HG02852 (cell line): ENCODE measurements at regions not wholly inside any gene's neighbourhood (a gene's known extent, or its start where the extent isn't known, plus 50 kb on each side); places are given as distances from the start of the nearest gene placed in this dataset.
"Not testable (repeated sequence)": the region's sequence is repeated elsewhere in the genome, so short reads cannot be mapped to it uniquely, and the experiment has no call there.

Experiments used
- ATAC-seq: cut with Tn5 transposase; IDR thresholded peaks from one replicate; pipeline ENCODE4 v1.9.1; 2021; ENCODE audit warnings: mild to moderate bottlenecking, moderate library complexity; ENCODE audit not compliant: unreplicated experiment

DNA sequence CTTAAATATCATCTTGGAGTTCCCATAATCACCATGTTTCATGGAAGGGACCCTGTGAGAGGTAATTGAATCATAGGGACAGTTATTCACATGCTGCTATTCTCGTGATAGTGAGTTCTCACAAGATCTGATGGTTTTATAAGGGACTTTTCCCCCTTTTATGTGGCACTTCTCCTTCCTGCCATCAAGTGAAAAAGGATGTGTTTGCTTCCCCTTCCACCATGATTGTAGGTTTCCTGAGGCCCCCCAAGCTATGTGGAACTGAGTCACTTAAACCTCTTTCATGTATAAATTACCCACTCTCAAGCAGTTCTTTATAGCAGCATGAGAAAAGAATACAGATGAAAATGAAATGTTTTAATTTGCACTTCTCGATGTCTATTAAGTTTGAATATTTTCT is 112.0 kb downstream of the ZNF648 start:
- no peak for ATAC-seq

DNA sequence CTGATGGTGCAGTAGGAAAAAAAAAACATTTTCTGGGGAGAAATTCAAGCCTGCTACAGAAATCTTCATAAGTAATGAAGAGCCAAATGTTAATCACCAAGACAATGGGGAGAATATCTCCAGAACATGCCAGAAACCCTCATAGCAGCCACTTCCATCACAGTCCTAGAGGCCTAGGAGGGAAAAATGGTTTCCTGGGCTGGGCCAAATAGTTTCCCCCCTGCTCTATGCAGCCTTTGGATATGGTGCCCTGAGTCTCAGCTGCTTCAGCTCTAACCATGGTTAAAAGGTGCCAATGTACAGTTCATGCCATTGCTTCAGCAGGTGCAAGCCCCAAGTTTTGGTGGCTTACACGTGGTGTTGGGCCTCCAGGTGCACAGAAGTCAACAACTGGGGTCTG is 113.1 kb downstream of the ZNF648 start:
- no peak for ATAC-seq

DNA sequence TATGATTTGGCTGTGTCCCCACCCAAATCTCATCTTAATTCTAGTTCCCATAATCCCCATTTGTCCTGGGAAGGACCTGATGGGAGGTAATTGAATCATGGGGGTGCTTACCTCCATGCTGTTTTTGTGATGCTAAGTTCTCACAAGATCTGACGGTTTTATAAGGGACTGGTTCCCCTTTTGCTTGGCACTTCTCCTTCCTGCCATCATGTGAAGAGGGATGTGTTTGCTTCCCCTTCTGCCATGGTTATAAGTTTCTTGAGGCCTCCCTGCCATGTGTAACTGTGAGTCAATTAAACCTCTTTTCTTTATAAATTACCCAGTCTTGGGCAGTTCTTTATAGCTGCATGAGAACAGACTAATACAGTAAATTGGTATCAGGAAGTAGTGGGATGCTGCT is 114.1 kb downstream of the ZNF648 start:
- no peak for ATAC-seq

DNA sequence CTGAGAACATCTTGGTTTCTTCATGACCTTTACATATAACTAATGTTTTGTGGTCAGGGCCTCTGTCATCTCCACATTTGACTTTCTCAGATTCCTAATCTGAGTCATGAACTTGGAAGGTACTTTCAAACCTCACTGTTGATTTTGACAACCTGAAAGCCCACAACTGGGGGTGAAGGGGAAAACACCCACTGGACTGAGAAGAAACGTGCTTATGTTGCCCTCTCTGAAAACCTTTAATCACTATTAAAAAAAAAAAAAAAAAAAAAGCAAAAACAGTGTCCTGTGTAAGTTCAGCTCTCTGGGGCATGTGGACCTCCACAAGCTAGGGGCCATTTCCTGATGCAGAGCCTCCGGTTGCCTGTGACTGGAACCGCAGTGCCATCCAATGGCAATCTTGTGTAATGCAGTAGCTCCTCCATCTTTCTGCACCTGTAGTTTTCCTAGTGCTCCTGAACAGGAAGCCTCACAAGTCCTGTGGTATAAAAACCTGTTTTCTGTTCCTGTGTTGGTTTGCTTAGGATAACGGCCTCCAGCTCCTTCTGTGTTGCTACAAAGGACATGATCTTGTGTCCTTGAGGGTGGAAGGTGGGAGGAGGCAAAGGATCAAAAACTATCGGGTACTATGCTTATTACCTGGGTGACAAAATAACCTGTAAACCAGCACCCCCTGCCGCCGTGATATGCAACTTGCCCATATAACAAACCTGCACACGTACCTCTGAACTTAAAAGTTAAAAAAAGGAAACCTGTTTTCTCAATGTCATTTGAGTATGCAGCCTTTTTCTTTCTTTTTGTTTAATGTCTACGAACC is 124.5 kb downstream of the ZNF648 start:
- ATAC-seq: peak; percentile 87

DNA sequence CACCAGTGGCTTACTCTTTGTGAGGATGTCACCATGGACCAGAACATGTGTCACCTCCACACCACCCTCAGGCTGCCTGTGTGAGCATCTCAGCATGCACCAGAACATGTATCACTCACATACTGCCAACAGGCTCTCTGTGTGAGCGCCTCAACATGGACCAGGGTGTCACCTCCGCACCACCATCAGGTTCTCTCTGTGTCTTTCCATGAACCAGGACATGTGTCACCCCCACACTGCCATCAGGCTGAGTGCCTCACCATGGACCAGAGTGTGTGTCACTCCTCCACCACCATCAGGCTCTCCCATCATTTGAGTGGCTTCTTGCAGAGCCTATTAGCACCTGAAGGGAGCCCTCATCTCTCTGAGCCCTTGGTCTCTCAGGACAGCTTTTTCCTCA is 125.2 kb downstream of the ZNF648 start:
- peak; percentile 37 for ATAC-seq

DNA sequence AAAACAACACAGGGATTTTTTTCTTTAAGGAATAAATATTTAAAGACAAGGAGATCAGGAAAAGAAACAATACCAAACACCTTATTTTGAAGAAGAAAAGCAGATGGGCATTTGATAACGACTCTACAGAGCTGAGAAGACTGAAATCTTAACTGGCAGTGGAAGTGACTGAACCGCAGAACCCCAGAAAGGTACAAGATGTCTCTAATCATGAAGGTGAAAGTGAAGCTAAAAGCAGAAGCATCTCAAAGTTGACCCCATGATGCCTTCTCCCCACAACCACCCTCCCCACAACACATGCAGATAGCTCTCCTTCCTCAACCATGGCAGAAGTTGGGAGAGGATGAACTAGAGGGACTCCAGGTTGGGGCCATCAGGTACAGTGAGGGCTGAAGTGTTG is 129.6 kb downstream of the ZNF648 start:
- ATAC-seq: no peak

DNA sequence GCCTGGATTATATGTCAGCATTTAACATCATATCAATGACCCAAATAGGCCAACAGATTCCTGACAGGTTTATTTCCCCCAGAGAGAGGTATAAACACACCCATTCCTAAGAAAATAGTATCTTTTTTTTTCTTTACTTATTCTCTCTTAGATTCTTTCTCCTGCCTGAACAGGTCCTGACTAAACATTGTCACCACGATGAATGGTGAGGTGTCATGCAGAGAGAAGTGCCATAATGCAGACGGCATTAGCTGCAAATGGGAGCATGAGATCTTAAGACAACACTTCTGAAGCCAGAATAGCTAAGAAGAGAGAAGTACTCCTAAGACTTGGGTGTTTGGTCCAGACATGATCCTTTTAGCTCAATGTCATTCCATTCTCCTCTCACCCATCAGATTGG is 131.3 kb downstream of the ZNF648 start:
- ATAC-seq: no peak

DNA sequence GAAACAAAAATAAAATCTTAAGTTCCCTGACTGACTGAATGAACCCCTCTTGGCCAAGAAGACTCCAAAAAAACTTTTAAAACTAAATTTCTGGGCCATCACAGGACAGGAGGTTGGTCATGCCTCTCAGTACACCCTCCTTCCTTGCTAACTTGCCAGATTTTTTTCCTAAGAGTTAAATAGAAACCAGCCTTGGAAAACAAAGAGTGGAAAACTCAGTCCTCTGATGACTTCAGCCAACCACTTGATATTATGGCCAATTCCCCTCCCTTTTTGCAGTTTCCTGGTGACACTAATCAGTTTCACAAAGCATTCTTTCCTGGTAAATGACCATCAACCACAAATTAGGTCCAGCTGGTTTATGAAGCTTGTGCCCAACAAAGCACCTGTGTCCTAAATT is 134.8 kb downstream of the ZNF648 start:
- no peak for ATAC-seq

DNA sequence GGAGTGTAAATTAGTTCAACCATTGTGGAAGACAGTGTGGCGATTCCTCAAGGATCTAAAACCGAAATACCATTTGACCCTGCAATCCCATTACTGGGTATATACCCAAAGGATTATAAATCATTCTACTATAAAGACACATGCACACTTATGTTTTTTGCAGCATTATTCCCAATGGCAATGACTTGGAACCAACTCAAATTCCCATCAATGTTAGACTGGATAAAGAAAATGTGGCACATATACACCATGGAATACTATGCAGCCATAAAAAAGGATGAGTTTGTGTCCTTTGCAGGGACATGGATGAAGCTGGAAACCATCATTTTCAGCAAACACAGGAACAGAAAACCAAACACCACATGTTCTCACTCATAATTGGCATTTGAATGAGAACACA is 137.5 kb downstream of the ZNF648 start:
- ATAC-seq: not testable (repeated sequence)

DNA sequence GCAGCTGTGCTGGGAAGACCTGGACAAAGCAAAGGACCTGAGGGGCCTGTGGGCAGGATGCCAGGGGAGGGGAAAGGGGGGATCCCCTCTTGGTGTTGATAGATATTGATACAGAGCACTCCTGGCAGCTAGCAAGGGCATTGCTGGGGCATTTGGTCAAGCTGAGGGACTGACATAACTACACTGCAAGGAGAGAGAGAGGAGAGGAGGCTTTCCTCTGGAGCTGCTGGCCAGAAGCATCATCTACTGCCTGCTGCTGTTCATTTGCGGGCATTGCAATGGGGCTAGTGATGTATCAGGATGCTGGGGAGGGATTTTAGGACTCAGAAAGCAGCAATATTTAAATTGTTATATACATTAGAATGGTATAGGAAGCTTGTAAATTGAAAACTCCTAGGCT is 142.0 kb downstream of the ZNF648 start:
- no peak for ATAC-seq

DNA sequence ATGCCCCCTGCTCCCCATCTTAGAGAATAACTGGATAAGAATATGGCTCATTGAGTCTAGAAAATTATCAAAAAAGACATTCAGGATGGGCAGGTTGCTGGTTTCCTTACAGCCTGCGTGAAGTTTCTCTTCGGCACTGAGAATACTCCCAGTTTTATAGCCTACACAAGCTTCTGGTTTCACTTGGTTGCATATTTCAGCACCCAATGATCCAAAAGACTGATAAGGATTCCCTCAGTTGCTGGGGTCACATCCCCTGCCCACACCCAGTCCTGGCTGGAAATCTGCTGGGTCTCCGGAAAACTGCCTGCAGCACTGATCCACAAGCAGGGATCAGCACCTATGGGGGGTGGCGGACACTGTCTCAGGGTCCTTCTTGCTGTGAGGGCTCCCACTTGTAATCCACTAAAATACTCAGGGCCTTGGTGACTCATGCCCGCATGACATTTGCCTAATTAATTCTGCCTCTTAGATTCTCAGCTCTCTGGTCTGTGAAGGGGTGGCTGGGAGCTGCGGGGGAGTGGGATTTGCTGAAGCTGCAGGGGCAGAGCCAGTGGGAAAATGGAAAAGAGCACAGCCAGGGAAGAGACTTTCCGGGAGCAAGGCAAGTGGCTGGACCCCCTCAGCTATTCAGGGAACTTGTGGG is 142.5 kb downstream of the ZNF648 start:
- ATAC-seq: no peak

DNA sequence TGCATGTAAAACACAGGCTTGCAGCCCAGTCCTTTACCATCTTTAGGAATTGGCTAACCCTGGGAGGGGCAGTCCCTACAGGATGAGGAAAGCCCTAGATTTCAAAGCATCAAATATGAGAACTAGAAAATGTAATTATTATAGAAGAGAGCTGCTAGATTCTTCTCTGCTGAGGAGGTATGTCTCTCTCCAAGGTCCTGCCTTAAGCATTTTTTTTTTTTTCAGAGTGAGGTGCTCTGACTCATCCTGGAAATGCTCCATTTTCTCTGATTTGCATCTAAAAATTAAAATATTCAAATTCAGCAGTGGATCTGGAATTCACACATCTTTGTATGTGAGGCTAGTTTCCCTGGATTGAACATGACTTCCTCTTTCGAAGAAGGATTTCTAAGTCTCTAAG is 149.8 kb downstream of the ZNF648 start:
- ATAC-seq: no peak

DNA sequence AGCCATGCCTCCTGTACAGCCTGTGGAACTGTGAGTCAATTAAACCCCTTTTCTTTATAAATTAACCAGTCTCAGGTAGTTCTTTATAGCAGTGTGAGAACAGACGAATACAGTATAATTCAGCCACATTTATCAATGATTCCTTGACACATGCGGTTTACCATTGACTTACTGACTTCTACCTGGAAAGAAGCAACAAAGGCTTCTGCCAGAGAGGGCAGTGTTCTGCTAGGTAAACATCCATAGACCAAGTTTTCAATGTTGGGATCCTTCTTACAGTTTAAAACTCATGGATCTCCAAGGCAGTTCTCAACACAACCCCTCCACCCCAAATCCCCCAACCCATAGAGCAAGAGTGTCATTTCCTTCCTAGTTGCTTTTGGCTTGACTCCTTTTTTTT is 150.6 kb downstream of the ZNF648 start:
- no peak for ATAC-seq

DNA sequence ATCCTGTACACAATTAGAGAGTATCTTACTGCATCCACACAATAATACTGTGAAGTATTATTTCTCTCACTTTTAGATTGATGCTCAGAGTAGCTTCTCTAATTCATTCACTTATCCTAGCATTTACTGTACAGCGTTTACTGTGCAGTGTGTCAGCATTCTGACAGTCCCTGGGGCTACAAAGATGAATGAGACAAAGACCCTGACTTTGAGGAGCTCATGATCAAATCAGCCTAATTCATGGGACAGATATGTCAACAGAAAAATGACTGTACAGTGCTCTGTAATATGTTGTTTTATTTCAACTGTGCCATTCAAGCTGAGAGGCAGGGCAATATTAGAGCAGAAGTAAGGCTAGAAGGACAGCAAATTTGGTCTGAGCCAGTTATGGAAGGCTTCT is 152.5 kb downstream of the ZNF648 start:
- ATAC-seq: no peak

DNA sequence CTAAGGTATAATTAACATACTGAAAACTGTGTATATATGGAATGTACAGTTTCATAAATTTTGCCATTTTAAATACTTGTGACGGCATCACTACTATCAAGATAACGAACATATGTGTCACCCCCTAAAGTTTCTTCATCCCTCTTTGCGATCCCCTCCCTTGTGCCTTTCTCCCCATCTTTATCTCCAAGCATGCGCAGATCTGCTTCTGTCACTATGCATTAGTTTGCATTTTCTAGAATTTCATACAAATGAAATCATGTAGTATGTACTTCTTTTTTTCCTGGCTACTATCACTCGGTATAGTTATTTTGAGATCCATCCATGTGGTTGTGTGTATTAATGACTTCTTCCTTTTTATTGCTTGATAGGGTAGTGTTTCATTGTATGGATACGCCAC is 154.9 kb downstream of the ZNF648 start:
- no peak for ATAC-seq

DNA sequence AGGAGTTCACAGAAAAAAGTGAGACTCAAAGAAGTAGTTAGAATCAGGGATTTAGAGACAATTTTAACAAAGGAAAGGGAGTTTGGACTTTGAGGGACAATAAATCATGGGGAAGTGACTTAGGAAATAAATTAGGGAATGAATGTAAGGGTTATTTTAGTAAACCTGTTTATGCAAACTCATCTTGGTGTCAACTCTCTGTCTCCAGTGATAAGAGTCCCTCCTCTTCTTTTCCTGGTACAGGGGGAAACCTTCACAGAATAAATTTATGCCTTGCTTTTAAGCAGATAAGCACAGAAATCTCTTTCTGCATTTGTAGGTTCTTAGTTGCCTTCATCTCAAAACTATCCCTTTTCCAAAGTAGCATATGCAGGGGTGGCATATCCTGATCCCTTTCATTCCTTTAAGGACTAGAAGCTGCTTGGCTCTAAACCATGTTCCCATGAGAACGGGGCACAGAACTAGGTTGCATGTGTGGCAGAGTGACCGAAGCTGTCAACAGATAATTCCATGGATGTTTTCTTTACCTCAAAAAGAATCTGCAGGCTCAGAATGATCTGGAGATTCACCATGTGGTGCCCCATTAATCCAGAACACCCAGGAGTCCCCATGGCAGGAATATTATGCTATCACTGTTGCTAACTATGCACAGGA is 155.4 kb downstream of the ZNF648 start:
- ATAC-seq: no peak

DNA sequence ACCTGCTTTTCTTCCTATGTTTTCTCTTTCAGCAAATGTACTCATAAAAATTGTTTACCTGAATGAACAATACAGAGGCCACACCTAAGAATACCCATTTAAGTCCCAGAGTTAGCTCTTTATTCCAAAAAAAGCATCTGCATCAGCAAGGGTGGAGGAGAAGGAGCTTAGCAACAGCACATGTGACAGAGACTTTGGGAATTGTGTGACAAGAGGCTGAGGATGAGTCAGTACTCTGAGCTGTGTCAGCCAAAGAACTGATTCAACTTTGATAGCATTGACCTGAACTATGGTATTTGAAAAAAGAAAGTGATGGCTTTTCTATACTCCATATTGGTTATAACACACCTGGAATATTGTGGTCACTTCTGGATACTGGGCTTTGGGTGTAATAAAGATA is 162.7 kb downstream of the ZNF648 start:
- ATAC-seq: no peak

DNA sequence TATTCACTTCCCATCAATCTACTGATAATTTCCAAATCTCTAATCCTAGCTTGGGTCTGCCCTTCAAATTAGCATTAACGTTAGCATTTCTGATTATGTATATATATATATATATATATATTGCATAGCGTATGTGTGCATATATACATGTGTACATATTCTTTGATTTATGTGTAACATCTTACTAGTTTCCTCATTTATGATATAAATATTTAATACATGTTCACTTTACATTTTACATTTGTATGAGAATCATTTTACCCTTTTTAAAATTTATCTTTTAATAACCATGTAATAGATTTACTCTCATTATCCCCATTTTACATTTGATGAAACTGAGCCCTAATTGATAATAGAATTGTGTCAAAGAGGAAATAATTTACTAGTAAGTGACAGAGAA is 164.7 kb downstream of the ZNF648 start:
- ATAC-seq: no peak

DNA sequence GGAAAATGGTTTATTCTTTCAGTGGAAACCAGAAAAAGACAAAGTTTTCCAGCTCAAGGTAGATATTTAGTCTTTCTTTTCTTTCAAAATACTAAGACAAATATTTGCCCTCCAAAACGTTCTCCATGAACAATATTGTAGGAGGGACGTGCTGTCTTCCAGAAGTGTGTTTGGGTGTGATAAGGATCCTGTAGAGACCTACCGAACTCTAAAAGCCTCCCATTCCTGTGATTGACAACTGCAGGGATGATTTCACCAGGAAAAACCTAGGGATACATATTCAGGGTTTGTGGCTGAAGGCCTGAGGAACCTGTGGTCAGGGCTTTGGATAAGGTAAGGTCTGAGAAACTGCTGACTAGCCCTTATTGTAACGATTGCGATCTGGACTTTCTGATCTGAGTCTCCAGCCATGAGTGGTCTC is 167.1 kb downstream of the ZNF648 start:
- ATAC-seq: no peak

DNA sequence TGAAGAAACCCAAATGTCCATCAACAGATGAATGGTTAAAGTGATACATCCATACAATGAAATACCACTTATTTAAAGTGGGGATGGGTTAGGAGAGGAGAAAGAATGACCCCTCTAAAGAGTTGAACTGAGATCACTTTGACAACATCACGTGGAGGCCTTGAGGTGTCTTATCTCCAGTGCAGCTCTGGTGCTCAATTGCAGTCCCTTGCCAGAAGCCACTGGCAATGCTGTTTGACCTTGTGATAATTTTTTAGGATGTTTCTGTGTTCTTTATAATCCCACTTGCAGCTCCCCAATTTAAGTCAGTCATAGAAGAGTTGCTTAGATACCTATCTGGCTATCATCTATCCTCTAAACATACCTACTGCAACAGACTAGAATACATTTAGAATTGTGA is 167.6 kb downstream of the ZNF648 start:
- ATAC-seq: no peak

DNA sequence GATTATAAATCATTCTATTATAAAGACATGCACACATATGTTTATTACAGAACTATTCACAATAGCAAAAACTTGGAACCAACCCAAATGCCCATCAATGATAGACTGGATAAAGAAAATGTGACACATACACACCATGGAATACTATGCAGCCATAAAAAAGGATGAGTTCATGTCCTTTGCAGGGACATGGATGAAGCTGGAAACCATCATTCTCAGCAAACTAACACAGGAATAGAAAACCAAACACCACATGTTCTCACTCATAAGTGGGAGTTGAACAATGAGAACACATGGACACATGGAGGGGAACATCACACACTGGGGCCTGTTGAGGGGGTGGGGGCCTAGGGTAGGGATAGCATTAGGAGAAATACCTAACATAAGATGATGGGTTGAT is 168.4 kb downstream of the ZNF648 start:
- ATAC-seq: not testable (repeated sequence)

DNA sequence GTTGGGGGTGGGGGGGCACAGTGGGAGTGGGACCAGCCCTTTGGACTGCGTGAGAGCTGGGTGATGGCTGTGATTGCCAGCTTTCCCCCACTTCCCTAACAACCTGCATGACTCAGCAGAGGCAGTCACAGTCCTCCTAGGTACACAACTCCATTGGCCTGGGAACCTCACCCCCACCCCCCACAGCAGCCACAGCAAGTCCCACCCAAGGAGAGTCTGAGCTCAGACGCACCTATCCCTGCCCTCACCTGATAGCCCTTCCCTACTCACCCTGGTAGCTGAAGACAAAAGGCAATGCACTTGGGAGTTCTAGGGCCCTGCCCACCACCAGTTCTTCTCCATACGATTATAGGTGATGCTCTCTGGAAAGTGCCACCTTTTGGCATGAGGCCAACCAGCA is 188.9 kb downstream of the ZNF648 start:
- ATAC-seq: no peak
